ENCODE measurements at regions not wholly inside any gene's neighbourhood (a gene's known extent, or its start where the extent isn't known, plus 50 kb on each side); places are given as distances from the start of the nearest gene placed in this dataset.
"Not testable (repeated sequence)": the region's sequence is repeated elsewhere in the genome, so short reads cannot be mapped to it uniquely, and the experiment has no call there.

DNA sequence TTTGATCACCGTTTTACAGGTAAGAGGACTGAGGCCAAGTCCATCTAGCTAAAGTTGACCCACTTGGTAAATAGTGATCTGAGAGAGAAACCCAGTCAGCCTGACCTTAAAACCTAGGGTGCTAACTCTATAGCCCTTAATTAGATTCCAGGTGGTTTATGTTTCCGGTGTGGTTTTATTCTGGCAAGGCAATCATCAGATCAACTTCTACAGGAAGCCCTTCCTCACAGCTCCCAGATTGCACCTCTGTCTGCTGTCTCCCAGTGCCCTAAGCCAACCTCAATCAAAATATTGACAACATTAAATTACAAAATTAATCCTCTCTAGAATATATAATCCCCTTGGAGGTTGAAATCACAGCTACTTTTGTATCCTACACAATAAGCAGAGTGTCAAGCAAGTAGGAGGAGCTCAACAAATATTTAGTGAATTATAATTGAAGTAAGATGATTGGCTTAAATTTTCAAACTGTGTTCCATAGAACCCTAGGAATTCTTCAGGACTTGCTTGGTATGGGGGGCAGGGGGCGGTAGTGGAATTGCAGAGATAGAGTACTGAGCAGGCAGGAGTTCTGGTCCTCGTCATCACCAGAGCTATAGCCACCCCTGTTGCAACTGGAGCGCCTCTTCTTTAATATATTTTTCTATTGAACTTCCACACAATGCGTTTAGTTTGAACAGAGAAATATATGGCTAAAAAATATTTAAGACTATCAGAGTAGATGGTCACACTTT is 692.8 kb upstream of the LRRN3 start:
- no peak for DNase-seq (ENCODE audit: low spot score)
- no peak overlapping the region for H3K4me3 Mint-ChIP-seq
- ATAC-seq: no peak
- no peaks in the 10 kb centered on the region for H3K36me3 Mint-ChIP-seq
- no peaks in the 10 kb centered on the region for H3K4me1 Mint-ChIP-seq (ENCODE audit: low read depth in 2 of 2)
- no peak overlapping the region for H3K27ac Mint-ChIP-seq
- H3K27me3 Mint-ChIP-seq: no peaks in the 10 kb centered on the region
- H3K9me3 Mint-ChIP-seq: peaks cover 6% of the 10 kb centered on the region

DNA sequence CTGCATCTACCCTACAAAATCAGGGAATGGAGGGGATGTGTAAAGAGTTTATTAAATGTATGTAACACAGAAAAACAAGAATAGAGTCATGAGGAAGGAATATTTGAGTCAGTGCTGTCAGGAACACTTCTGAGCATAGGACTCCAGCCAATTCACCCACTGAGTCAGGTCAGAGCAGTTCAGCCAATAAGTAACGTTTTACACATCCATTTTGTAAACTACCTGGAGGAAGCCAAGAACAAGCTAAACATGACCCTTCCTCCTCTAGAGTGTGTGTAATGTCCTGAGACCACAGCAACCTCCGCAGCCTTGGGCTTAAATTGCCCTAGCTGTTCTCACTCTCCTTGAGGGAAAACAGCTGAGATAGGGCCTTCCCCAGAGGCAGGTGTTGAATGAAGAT is 691.5 kb upstream of the LRRN3 start:
- Mint-ChIP-seq H3K4me1 (ENCODE audit: low read depth in 2 of 2) (no peaks in the 10 kb centered on the region), H3K36me3 (no peaks in the 10 kb centered on the region), H3K9me3 (peaks cover 6% of the 10 kb centered on the region), H3K27ac (no peak overlapping the region), H3K4me3 (no peak overlapping the region), H3K27me3 (no peaks in the 10 kb centered on the region)
- no peak for DNase-seq (ENCODE audit: low spot score)
- no peak for ATAC-seq

DNA sequence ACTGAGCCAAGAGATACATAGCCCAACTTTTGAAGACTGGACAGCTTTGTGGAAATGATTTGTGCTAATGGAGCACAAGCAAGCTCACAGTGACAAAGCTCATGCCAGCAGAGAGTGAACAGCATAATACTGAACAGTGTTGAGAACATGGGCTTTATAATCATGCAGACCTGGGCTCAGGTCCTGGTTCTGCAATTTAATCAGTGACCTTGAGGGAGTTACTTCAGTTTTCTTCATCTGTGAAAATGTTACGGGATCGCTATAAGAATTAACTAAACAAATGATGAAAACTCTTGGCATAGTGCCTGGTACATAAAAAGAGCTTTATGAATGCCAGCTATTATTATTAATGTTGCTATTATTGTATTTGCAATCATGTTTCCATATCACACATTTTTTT is 690.5 kb upstream of the LRRN3 start:
- no peaks in the 10 kb centered on the region for H3K27me3 Mint-ChIP-seq
- DNase-seq (ENCODE audit: low spot score) (no peak), ATAC-seq (no peak)
- H3K36me3 Mint-ChIP-seq: no peaks in the 10 kb centered on the region
- no peaks in the 10 kb centered on the region for H3K4me1 Mint-ChIP-seq (ENCODE audit: low read depth in 2 of 2)
- no peak overlapping the region for H3K4me3 Mint-ChIP-seq
- peaks cover 4% of the 10 kb centered on the region for H3K9me3 Mint-ChIP-seq
- H3K27ac Mint-ChIP-seq: no peak overlapping the region

DNA sequence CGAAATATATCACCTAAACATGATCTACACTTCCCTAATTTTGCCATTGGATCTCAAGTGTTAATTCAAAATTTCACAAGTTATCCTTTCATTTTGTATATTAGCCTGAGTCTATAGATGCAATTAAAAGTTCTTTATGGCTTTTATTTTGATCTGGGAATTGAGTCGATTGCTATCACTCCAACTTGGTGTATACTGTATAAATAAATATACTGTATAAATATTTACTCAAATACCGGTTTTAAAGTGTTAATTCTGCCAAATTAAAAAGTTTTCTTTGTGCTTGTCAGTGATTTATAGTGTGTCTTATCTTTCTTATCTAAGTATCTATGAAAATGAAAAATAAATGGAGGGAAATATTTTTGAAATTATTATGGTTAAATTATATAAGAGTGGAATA is 683.7 kb upstream of the LRRN3 start:
- Mint-ChIP-seq H3K27ac (no peak overlapping the region), H3K4me1 (ENCODE audit: low read depth in 2 of 2) (no peaks in the 10 kb centered on the region), H3K27me3 (no peaks in the 10 kb centered on the region), H3K4me3 (no peak overlapping the region), H3K9me3 (peaks cover 3% of the 10 kb centered on the region), H3K36me3 (no peaks in the 10 kb centered on the region)
- ATAC-seq (no peak), DNase-seq (ENCODE audit: low spot score) (no peak)

DNA sequence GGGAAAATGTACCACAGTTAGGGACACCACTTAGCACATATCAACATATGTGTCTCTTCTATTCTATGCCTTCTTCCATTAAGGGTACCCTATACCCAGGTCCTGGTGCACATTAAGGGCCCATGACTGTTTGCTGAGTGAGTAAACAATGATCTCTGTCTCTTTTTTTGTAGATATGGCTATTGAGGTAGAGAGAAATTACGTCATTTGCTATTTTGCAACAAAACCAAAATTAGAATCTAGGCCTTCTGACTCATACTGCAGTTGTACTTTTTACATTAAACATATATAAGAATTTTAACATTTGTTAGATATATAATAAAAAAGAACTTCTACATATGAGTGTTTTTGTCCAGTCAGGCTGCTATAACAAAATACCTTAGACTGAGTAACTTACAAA is 683.2 kb upstream of the LRRN3 start:
- no peaks in the 10 kb centered on the region for H3K27me3 Mint-ChIP-seq
- no peak overlapping the region for H3K4me3 Mint-ChIP-seq
- peaks cover 3% of the 10 kb centered on the region for H3K9me3 Mint-ChIP-seq
- H3K4me1 Mint-ChIP-seq (ENCODE audit: low read depth in 2 of 2): no peaks in the 10 kb centered on the region
- H3K27ac Mint-ChIP-seq: no peak overlapping the region
- ATAC-seq (no peak), DNase-seq (ENCODE audit: low spot score) (no peak)
- H3K36me3 Mint-ChIP-seq: no peaks in the 10 kb centered on the region

DNA sequence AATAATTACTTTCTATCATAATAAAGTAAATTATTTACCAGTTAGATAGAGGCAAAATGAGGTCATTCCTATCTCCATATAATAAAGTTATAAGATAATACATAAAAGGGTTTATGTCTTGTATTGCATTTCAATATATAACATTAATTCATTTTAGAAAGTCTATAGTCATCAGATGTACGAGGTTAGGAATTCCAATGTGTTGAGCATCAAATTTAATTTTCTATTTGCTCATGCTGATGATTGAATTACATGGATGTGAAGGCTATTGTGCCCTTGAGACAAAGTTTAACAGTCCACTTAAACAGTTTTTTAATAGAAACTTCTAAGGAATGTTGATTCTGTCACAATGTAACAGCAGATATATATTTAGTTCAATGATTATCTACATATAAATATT is 678.3 kb upstream of the LRRN3 start:
- peaks cover 11% of the 10 kb centered on the region for H3K9me3 Mint-ChIP-seq
- ATAC-seq (no peak), DNase-seq (ENCODE audit: low spot score) (no peak)
- no peak overlapping the region for H3K27ac Mint-ChIP-seq
- no peaks in the 10 kb centered on the region for H3K4me1 Mint-ChIP-seq (ENCODE audit: low read depth in 2 of 2)
- H3K36me3 Mint-ChIP-seq: no peaks in the 10 kb centered on the region
- no peak overlapping the region for H3K4me3 Mint-ChIP-seq
- H3K27me3 Mint-ChIP-seq: no peaks in the 10 kb centered on the region

DNA sequence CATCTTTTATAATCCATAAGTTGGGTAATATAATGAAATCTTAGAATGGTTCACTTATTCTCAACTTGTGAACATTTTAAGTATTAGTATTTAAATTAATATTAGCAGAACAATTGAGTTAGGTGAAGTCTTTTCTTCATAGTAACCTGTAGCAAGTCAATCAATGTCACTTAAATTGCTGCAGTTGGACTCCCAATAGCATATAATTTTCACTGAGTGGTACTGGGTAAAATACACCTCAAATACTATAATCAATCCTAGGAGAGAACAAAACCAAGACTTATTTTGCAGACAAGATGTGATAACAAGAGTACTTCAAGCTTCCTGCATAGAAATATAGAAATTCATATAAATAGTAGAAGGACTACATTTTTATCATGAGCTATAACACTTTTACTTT is 677.9 kb upstream of the LRRN3 start:
- H3K27me3 Mint-ChIP-seq: no peaks in the 10 kb centered on the region
- peaks cover 11% of the 10 kb centered on the region for H3K9me3 Mint-ChIP-seq
- ATAC-seq (no peak), DNase-seq (ENCODE audit: low spot score) (no peak)
- H3K4me1 Mint-ChIP-seq (ENCODE audit: low read depth in 2 of 2): no peaks in the 10 kb centered on the region
- no peaks in the 10 kb centered on the region for H3K36me3 Mint-ChIP-seq
- H3K27ac Mint-ChIP-seq: no peak overlapping the region
- H3K4me3 Mint-ChIP-seq: no peak overlapping the region

DNA sequence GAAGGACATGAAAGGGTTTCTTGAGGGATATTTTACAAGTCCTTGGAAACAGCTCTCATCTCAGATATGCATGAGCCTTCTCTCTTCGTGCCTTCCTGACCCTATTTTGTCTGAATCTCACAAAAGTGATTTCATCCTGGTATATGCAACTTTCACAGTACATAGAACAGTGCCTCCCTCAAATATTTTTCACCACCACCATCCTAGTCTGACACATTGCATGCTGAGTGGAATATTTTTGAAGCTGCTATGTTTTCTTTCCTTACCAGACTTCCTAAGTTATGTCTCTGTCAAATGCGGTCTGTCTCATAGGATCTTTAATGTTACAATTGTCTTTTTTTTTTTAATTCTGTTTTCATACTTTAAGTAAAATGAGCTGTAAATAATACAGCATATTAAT is 673.3 kb upstream of the LRRN3 start:
- DNase-seq (ENCODE audit: low spot score) (no peak), ATAC-seq (no peak)
- H3K27me3 Mint-ChIP-seq: no peaks in the 10 kb centered on the region
- no peaks in the 10 kb centered on the region for H3K4me1 Mint-ChIP-seq (ENCODE audit: low read depth in 2 of 2)
- H3K36me3 Mint-ChIP-seq: no peaks in the 10 kb centered on the region
- peaks cover 15% of the 10 kb centered on the region for H3K9me3 Mint-ChIP-seq
- H3K27ac Mint-ChIP-seq: no peak overlapping the region
- H3K4me3 Mint-ChIP-seq: no peak overlapping the region

DNA sequence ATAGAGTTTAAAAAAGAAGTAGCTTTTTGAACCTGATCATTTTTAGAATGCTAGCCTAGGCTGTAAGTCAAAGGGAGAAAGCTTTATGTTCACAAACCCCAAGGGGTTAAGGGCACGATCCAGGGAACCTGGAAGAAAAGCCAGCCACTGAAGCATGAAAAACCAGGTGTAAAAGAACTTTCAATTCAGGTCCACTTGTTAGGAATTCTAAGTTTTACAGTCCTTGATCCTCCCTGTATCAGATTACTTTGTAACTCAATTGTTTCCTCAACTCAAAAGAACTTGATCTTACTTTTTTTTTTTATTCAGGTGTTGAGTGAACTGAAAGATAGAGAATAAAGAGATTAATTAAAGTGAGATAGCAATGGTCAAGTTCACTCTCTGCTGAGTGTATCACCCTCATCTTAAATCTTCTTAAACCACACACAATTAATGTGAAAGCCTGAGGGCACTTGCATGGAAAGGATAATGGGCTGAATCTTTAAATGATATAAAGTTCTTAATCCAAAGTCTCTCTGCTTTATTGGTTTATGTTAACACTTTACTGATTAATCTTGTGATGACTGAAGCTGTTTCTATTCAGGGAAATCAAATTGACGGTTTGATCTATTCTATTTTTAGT is 672.2 kb upstream of the LRRN3 start:
- no peaks in the 10 kb centered on the region for H3K36me3 Mint-ChIP-seq
- ATAC-seq (no peak), DNase-seq (ENCODE audit: low spot score) (no peak)
- no peak overlapping the region for H3K27ac Mint-ChIP-seq
- H3K9me3 Mint-ChIP-seq: peaks cover 20% of the 10 kb centered on the region
- H3K4me1 Mint-ChIP-seq (ENCODE audit: low read depth in 2 of 2): no peaks in the 10 kb centered on the region
- H3K27me3 Mint-ChIP-seq: no peaks in the 10 kb centered on the region
- no peak overlapping the region for H3K4me3 Mint-ChIP-seq

DNA sequence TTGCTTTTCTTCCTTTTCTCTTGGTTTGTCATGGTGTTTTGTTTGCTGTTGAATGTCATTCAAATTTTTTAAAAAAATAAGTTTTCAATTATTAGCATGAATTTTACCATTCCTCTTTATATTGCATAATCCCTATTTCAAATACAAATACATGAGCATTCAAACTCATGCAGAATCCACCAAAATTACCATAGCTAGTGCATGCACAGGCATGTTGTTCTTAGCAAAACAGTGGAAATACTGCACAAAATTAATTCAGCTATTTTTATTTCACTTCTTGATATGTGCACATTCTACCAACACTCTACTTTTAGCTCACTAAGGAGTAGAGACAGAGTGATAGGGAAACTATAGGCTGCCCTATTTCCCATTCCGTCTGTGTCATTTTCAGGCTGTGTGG is 670.1 kb upstream of the LRRN3 start:
- Mint-ChIP-seq H3K9me3 (peaks cover 23% of the 10 kb centered on the region), H3K4me3 (no peak overlapping the region), H3K27me3 (no peaks in the 10 kb centered on the region), H3K4me1 (ENCODE audit: low read depth in 2 of 2) (no peaks in the 10 kb centered on the region), H3K27ac (no peak overlapping the region), H3K36me3 (no peaks in the 10 kb centered on the region)
- DNase-seq (ENCODE audit: low spot score) (no peak), ATAC-seq (no peak)

DNA sequence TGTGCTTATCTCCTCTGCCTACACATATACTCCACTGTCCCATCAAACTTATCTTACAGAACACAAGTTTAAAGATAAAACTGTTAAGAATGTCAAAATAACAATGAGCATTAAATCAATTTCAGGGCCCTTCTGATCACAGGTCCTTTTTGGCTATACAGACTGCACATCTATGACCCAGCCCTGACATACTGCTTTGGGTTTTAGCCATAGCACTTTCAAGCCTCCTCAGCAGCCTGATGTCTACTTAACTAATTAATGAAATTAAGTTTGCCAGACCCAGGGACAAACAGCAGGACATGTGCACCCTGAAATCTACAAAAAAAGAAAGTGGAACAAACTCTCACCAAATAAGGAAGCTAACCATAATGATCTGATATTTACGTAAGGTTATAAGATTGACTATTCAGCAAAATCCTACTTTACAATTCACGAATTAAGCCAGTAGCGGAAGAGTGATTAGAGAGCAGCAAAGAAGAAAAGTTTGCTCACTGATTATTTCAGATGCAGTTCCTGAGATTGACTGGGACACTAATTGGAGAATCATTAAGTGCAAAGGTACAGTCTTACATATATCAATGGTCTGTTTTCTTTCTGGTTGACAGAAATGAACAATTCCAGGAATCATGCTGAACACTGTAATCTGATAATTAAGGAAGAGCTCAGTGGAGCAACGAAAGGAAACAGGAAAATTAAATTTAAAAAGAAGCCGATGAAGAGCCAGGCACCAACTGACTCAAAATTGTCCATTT is 669.3 kb upstream of the LRRN3 start:
- DNase-seq (ENCODE audit: low spot score) (no peak), ATAC-seq (no peak)
- no peaks in the 10 kb centered on the region for H3K4me1 Mint-ChIP-seq (ENCODE audit: low read depth in 2 of 2)
- H3K9me3 Mint-ChIP-seq: peaks cover 22% of the 10 kb centered on the region
- H3K27me3 Mint-ChIP-seq: no peaks in the 10 kb centered on the region
- H3K36me3 Mint-ChIP-seq: no peaks in the 10 kb centered on the region
- no peak overlapping the region for H3K4me3 Mint-ChIP-seq
- no peak overlapping the region for H3K27ac Mint-ChIP-seq

DNA sequence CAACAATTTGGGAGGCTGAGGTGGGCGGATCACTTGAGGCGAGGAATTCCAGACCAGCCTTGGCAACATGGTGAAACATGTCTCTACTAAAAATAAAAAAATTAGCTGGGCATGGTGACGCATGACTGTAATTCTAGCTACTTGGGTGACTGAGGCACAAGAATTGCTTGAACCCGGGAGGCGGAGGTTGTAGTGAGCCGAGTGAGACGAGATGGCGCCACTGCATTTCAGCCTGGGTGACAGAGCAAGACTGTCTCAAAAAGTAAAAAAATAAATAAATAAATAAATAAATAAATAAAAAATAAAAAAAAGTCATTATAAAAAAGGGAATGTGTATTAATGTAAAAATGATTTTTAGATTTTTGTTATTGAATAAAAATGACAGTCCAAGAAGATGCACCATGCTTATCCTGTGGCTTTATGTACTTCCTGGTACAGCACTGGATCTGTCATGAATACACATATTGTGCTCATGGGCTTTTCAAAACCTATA is 658.8 kb upstream of the LRRN3 start:
- no peak for ATAC-seq
- H3K27me3 Mint-ChIP-seq: no peaks in the 10 kb centered on the region
- no peaks in the 10 kb centered on the region for H3K36me3 Mint-ChIP-seq
- H3K27ac Mint-ChIP-seq: no peak overlapping the region
- no peak overlapping the region for H3K4me3 Mint-ChIP-seq
- H3K4me1 Mint-ChIP-seq (ENCODE audit: low read depth in 2 of 2): no peaks in the 10 kb centered on the region
- H3K9me3 Mint-ChIP-seq: peaks cover 4% of the 10 kb centered on the region
- no peak for DNase-seq (ENCODE audit: low spot score)

DNA sequence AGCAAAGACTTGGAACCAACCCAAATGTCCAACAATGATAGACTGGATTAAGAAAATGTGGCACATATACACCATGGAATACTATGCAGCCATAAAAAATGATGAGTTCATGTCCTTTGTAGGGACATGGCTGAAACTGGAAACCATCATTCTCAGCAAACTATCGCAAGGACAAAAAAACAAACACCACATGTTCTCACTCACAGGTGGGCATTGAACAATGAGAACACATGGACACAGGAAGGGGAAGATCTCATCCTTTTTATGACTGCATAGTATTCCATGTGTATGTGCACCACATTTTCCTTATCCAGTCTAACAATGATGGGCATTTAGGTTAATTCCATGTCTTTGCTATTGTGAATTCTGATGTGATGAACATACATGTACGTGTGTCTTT is 652.0 kb upstream of the LRRN3 start:
- H3K4me3 Mint-ChIP-seq; ATAC-seq; H3K36me3 Mint-ChIP-seq; DNase-seq (ENCODE audit: low spot score); H3K27me3 Mint-ChIP-seq; H3K4me1 Mint-ChIP-seq (ENCODE audit: low read depth in 2 of 2); H3K27ac Mint-ChIP-seq: not testable (repeated sequence)
- H3K9me3 Mint-ChIP-seq: peaks cover 15% of the 10 kb centered on the region

DNA sequence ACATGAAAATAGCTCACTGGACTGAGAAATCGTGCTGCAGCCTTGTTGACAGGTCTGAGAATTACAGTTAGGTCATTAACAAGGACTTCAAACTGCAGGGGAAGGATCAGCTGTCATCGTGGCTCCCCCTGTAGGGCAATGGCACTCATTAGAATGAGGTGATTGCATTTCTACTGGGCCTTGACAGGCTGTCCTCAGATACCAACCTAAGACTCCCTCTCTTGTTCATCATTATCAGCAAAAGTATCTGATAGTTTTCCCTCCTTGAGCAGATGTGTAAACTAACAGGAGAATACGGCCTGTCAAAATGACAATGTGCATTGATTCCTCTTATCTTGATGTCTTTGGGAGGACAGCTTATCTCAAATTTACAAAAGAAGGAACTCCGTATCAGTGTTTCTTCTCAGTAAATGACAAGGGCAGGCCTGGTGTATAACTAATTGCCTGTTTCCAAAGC is 648.5 kb upstream of the LRRN3 start:
- Mint-ChIP-seq H3K9me3 (peaks cover 20% of the 10 kb centered on the region), H3K4me3 (no peak overlapping the region), H3K27ac (no peak overlapping the region), H3K27me3 (no peaks in the 10 kb centered on the region), H3K36me3 (no peaks in the 10 kb centered on the region), H3K4me1 (ENCODE audit: low read depth in 2 of 2) (no peaks in the 10 kb centered on the region)
- ATAC-seq (no peak), DNase-seq (ENCODE audit: low spot score) (no peak)
